B cell (primary cell): ENCODE measurements at regions not wholly inside any gene's neighbourhood (a gene's known extent, or its start where the extent isn't known, plus 50 kb on each side); places are given as distances from the start of the nearest gene placed in this dataset.

Experiments used
- ATAC-seq: fragments of 200-7000 bp; cut with Tn5 transposase; one replicate; pipeline ENCODE4 v1.10.0; 2021; ENCODE audit warnings: low read depth, mild to moderate bottlenecking, moderate number of reproducible peaks, moderate library complexity
- CTCF ChIA-PET: fragments of 350-600 bp; sonication (Branson Sonifier 250); formaldehyde crosslinking; loops from one replicate; lab custom pipeline; 2021; ENCODE audit warnings: antibody characterized with exemption, inconsistent platforms; lab: Charles Lee
- POLR2A ChIA-PET: fragments of 350-600 bp; sonication (Branson Sonifier 250); formaldehyde crosslinking; loops from one replicate; lab custom pipeline; 2021; ENCODE audit warnings: antibody characterized with exemption; lab: Charles Lee
- DNase-seq: peaks from one replicate; pipeline ENCODE4 v3.0.0; 2013
- H2AFZ ChIP-seq: 2 replicates; pipeline ENCODE4 v1.6.1; 2012; ENCODE audit warnings: mild to moderate bottlenecking, low read depth, low read length; ENCODE audit not compliant: insufficient read depth, poor library complexity, severe bottlenecking
- H3K27ac ChIP-seq, 2 donors: 1 replicate in 1 of 2; 2 replicates in 1 of 2; pipeline ENCODE4 v1.5.1; 2012 to 2013; ENCODE audit warnings: low read length in 2 of 2, mild to moderate bottlenecking in 2 of 2, moderate library complexity in 1 of 2
- H3K27me3 ChIP-seq, 4 experiments: fragments of 200-600 bp in 1 of 4; sonication (generic) in 1 of 4; replicated peaks in 1 of 4; 1 replicate in 2 of 4; 2 replicates in 2 of 4; pipeline versions ENCODE4 v1.6.1 to v1.7.0; 2013 to 2016; ENCODE audit warnings: low read length in 3 of 4, mild to moderate bottlenecking in 2 of 4, mixed read lengths in 1 of 4, moderate library complexity in 1 of 4; ENCODE audit not compliant: insufficient read depth in 4 of 4, control insufficient read depth in 3 of 4; ENCODE audit errors: control extremely low read depth in 1 of 4
- H3K36me3 ChIP-seq, 2 experiments: replicated peaks in 1 of 2; 1 replicate in 1 of 2; 2 replicates in 1 of 2; pipeline versions ENCODE4 v1.6.1 to v1.7.1; 2013; ENCODE audit warnings: low read length in 1 of 2; ENCODE audit not compliant: insufficient read depth in 2 of 2, control insufficient read depth in 1 of 2; ENCODE audit errors: control extremely low read depth in 1 of 2, extremely low read depth in 1 of 2
- H3K4me1 ChIP-seq, 2 donors: fragments of 200-600 bp in 1 of 2; sonication (generic) in 1 of 2; 1 replicate in 1 of 2; 2 replicates in 1 of 2; pipeline versions ENCODE4 v1.5.1 to v1.6.1; 2013 to 2017; ENCODE audit warnings: low read length in 2 of 2; ENCODE audit not compliant: control insufficient read depth in 2 of 2, insufficient read depth in 2 of 2
- H3K4me2 ChIP-seq: replicated peaks from 2 replicates; pipeline ENCODE3; 2012; ENCODE audit warnings: mild to moderate bottlenecking, low read depth, low read length; ENCODE audit not compliant: poor library complexity, severe bottlenecking
- H3K4me3 ChIP-seq, 5 experiments: fragments of 200-600 bp in 1 of 5; sonication (generic) in 1 of 5; 1 replicate in 3 of 5; 2 replicates in 2 of 5; pipeline versions ENCODE4 v1.5.1 to v1.7.0; 2011 to 2016; ENCODE audit warnings: low read length in 4 of 5, mild to moderate bottlenecking in 4 of 5, low read depth in 2 of 5, control low read depth in 1 of 5, moderate library complexity in 1 of 5; ENCODE audit not compliant: insufficient read depth in 1 of 5; ENCODE audit errors: control extremely low read depth in 1 of 5, extremely low read depth in 1 of 5
- H3K79me2 ChIP-seq: fragments of 200-600 bp; sonication (generic); one replicate; pipeline ENCODE4 v1.6.0; 2016; ENCODE audit warnings: low read length; ENCODE audit not compliant: control insufficient read depth, insufficient read depth
- H3K9ac ChIP-seq: fragments of 200-600 bp; sonication (generic); 2 replicates; pipeline ENCODE4 v1.6.1; 2017; ENCODE audit warnings: mild to moderate bottlenecking, low read length, moderate library complexity
- H3K9me3 ChIP-seq, 3 donors: one replicate each; pipeline versions ENCODE4 v1.6.1 to v1.7.1; 2013; ENCODE audit warnings: low read length in 2 of 3; ENCODE audit not compliant: control insufficient read depth in 2 of 3, insufficient read depth in 1 of 3; ENCODE audit errors: control extremely low read depth in 1 of 3
- H4K20me1 ChIP-seq: 2 replicates; pipeline ENCODE4 v1.6.0; 2012; ENCODE audit warnings: mild to moderate bottlenecking, low read length; ENCODE audit not compliant: insufficient read depth, control insufficient read depth, poor library complexity, severe bottlenecking
- H3K27ac Mint-ChIP-seq: one replicate; pipeline ENCODE4 v1.8.0; 2021; ENCODE audit warnings: mixed read lengths
- H3K27me3 Mint-ChIP-seq: one replicate; pipeline ENCODE4 v1.8.0; 2021; ENCODE audit warnings: mixed read lengths
- H3K4me1 Mint-ChIP-seq: one replicate; pipeline ENCODE4 v1.8.0; 2021; ENCODE audit warnings: mixed read lengths
- H3K4me3 Mint-ChIP-seq: one replicate; pipeline ENCODE4 v1.8.0; 2021; ENCODE audit warnings: mixed read lengths
- H3K9me3 Mint-ChIP-seq: one replicate; pipeline ENCODE4 v1.8.0; 2022; ENCODE audit warnings: mixed read lengths; ENCODE audit not compliant: insufficient read depth
- EZH2 ChIP-seq: IDR thresholded peaks from 2 replicates; pipeline ENCODE4 v1.6.1; 2012; ENCODE audit warnings: borderline replicate concordance, low read depth, mild to moderate bottlenecking, moderate library complexity, low read length; ENCODE audit not compliant: insufficient read depth, poor library complexity, severe bottlenecking
- WGBS: methylation state at CpG from one replicate; pipeline ENCODE4 v1.1.5; 2013; ENCODE audit warnings: missing lambda C conversion rate; ENCODE audit not compliant: insufficient coverage; 5-methylcytosine and 5-hydroxymethylcytosine counted together
- intact Hi-C: fragments of 100-400 bp; cut with micrococcal nuclease; formaldehyde crosslinking; loops from one replicate; pipeline ENCODE4 v1.10.0; 2022
- TF ChIP-seq, protein P1 (sequence below): fragments of 200-600 bp; IDR thresholded peaks from one replicate; pipeline ENCODE4 v1.8.0; 2022; ENCODE audit warnings: antibody characterized with exemption, mild to moderate bottlenecking

DNA sequence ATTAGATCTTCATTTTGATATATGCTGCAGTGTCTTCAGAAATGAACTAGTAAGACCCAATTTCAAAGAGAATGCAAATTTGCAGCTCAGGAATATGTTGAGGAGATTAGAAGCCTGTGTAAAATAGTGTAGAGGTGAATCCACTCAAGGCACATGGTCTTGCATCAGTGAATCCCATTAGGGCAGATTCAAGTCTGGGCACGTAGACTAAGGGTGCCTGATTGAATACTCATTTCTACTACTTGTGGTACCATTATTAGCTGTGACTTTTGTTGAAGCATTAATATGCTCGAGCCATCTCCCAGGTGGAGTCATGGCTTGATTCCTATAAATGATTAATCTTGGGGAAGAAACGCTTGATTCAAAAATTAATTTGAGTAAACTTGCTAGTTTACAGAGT lies 129.4 kb downstream of the AKAP11 start:
- intact Hi-C loops = no loop called here
- Histone ChIP-seq H3K27ac (no peak overlapping the region), H3K9ac (no peak overlapping the region), H3K27me3 (no peaks in the 10 kb centered on the region), H3K9me3 (no peaks in the 10 kb centered on the region), H3K4me2 (no peak overlapping the region), H4K20me1 (no peaks in the 10 kb centered on the region), H2AFZ (no peak overlapping the region), H3K4me3 (no peak overlapping the region), H3K36me3 (no peaks in the 10 kb centered on the region), H3K4me1 (peaks cover 5 to 13% of the 10 kb centered on the region in 2 donors), H3K79me2 (no peaks in the 10 kb centered on the region)
- DNase-seq (no peak), ATAC-seq (no peak)
- H3K27ac Mint-ChIP-seq = no peak overlapping the region
- no peak overlapping the region for H3K4me3 Mint-ChIP-seq
- POLR2A ChIA-PET = no interaction called here
- no peaks in the 10 kb centered on the region for H3K9me3 Mint-ChIP-seq
- CTCF ChIA-PET = no interaction called here
- no peaks in the 10 kb centered on the region for H3K27me3 Mint-ChIP-seq
- no peak for TF ChIP-seq EZH2
- TF ChIP-seq, protein P1, sequence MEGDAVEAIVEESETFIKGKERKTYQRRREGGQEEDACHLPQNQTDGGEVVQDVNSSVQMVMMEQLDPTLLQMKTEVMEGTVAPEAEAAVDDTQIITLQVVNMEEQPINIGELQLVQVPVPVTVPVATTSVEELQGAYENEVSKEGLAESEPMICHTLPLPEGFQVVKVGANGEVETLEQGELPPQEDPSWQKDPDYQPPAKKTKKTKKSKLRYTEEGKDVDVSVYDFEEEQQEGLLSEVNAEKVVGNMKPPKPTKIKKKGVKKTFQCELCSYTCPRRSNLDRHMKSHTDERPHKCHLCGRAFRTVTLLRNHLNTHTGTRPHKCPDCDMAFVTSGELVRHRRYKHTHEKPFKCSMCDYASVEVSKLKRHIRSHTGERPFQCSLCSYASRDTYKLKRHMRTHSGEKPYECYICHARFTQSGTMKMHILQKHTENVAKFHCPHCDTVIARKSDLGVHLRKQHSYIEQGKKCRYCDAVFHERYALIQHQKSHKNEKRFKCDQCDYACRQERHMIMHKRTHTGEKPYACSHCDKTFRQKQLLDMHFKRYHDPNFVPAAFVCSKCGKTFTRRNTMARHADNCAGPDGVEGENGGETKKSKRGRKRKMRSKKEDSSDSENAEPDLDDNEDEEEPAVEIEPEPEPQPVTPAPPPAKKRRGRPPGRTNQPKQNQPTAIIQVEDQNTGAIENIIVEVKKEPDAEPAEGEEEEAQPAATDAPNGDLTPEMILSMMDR = no peak
- 60% methylated on average over 1 of the region's 3 CpGs for whole genome bisulfite sequencing
- peaks cover 20% of the 10 kb centered on the region for H3K4me1 Mint-ChIP-seq

DNA sequence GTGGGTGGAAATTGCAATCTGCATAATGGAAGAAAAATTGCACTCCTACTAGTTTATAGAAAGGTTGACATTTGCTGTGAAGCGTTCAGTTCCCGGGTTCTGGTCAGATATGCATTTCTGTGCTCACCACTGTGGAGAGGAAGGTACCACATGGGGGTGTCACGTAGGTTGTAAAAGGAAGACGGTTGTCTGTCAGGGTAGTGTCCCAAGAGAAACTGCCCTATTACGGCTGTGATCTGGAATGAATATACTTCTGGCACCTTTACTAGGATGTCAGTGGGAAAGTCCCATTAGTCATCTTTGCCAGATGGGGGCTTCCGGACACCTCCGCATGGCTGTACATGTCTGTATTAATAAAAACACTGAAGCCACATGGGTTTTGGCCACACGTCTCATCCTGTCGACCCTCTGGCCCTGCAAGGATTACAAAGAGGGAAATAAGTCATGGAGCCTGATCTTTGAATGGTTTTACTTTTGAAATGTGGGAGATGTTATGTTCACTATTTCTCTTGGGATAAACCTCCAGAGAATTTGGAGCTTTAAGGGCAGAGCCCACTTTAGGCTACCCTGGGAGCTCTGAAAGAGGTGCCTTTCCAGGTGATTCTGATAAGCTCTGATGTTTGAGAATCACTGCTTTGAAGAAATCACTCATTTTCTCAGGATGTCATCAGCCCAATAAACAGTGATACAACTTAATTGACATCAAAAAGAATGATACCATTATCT lies 133.9 kb downstream of the AKAP11 start:
- H3K4me3 ChIP-seq = no peak overlapping the region
- H4K20me1 ChIP-seq = no peaks in the 10 kb centered on the region
- H3K27me3 ChIP-seq = no peaks in the 10 kb centered on the region
- Mint-ChIP-seq H3K27ac (peak overlapping the region; percentile 69), H3K9me3 (no peaks in the 10 kb centered on the region), H3K4me1 (peaks cover 16% of the 10 kb centered on the region), H3K27me3 (no peaks in the 10 kb centered on the region), H3K4me3 (peak overlapping the region; percentile 72)
- DNase-seq (peak; percentile 52), ATAC-seq (peak; percentile 76)
- no peaks in the 10 kb centered on the region for H3K36me3 ChIP-seq
- H3K27ac ChIP-seq = no peak overlapping the region
- peak overlapping the region; percentile 18 for H2AFZ ChIP-seq
- H3K79me2 ChIP-seq = no peaks in the 10 kb centered on the region
- no peaks in the 10 kb centered on the region for H3K9me3 ChIP-seq
- ChIA-PET POLR2A (no interaction called here), CTCF (interaction anchor here (0.7 kb wide), 1 partner anchor 26 kb away, joined by 3 read pairs; no protein-coding TSS in a partner anchor)
- peaks cover 5 to 12% of the 10 kb centered on the region in 2 donors for H3K4me1 ChIP-seq
- TF ChIP-seq, protein P1 = no peak
- TF ChIP-seq EZH2 = no peak
- H3K4me2 ChIP-seq = peak overlapping the region; percentile 15
- intact Hi-C loops = loop anchor here (2.0 kb wide), 1 partner anchor 25 kb away; no protein-coding TSS in a partner anchor
- 71% methylated on average over 9 of the region's 9 CpGs for WGBS
- H3K9ac ChIP-seq = peak overlapping the region; percentile 16
